22Rv1 (cell line): ENCODE measurements at regions not wholly inside any gene's neighbourhood (a gene's known extent, or its start where the extent isn't known, plus 50 kb on each side); places are given as distances from the start of the nearest gene placed in this dataset.

Experiments used
- CTCF ChIP-seq: fragments of 450-650 bp; IDR thresholded peaks from 2 replicates; pipeline ENCODE4 v1.5.1; 2017; ENCODE audit warnings: mild to moderate bottlenecking
- ZFX ChIP-seq: fragments of 450-650 bp; IDR thresholded peaks from 2 replicates; pipeline ENCODE4 v1.6.1; 2017; ENCODE audit warnings: antibody characterized with exemption, borderline replicate concordance

- TF ChIP-seq CTCF (no peak), ZFX (no peak)
Measured at GRCh38 chr7:41188163-41189130, 514.4 kb downstream of the INHBA start.
